HL-60 (cell line): ENCODE measurements at regions not wholly inside any gene's neighbourhood (a gene's known extent, or its start where the extent isn't known, plus 50 kb on each side); places are given as distances from the start of the nearest gene placed in this dataset.

Experiments used
- DNase-seq, 2 experiments: peaks; one replicate each; pipeline ENCODE4 v3.0.0-alpha.2; 2010 to 2020; ENCODE audit warnings: low read depth in 1 of 2, low spot score in 1 of 2
- H3K27ac ChIP-seq: fragments of 250-450 bp; sonication (Bioruptor Pico); replicated peaks from 2 replicates; pipeline ENCODE4 v1.5.1; 2020; ENCODE audit warnings: mild to moderate bottlenecking, moderate library complexity
- H3K27me3 ChIP-seq: fragments of 250-450 bp; sonication (Bioruptor Pico); 2 replicates; pipeline ENCODE4 v1.5.1; 2021; ENCODE audit warnings: mild to moderate bottlenecking, moderate library complexity; ENCODE audit not compliant: insufficient read depth, poor library complexity, severe bottlenecking
- H3K4me3 ChIP-seq: replicated peaks from 2 replicates; pipeline ENCODE4 v1.5.1; 2011; ENCODE audit warnings: mild to moderate bottlenecking, control low read depth, low read length; ENCODE audit not compliant: insufficient read depth
- CTCF ChIP-seq: IDR thresholded peaks from one replicate; pipeline ENCODE4 v1.5.1; 2011; ENCODE audit warnings: low read length, control low read depth, inconsistent platforms; ENCODE audit not compliant: insufficient read depth
- GABPA ChIP-seq: IDR thresholded peaks from 2 replicates; pipeline ENCODE4 v1.6.1; 2012; ENCODE audit warnings: low read depth
- POLR2AphosphoS5 ChIP-seq: IDR thresholded peaks from 2 replicates; pipeline ENCODE4 v1.6.1; 2012; ENCODE audit warnings: low read depth
- REST ChIP-seq: IDR thresholded peaks from 2 replicates; pipeline ENCODE4 v1.6.1; 2012; ENCODE audit warnings: low read depth; ENCODE audit not compliant: insufficient replicate concordance
- SPI1 ChIP-seq: IDR thresholded peaks from 2 replicates; pipeline ENCODE4 v1.6.1; 2012; ENCODE audit warnings: low read depth, mild to moderate bottlenecking, borderline replicate concordance

DNA sequence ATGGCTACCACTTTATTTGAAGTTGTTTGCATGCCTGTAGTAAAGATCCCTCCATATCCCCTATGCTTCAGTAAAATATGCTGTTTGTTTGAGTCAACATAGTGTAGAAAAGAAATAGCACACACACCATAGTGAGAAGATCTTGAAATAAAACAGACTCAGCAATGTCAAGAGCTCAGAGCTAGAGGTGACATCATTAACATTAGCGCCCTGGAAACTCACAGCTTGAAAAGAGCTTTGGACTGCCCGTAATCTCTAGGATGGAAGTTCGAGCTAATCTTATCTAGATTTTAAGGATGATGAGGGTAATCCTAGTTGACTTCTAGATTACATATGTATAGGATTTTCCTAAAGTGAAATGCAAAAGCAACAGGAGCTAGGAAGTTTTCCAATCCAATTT is 275.6 kb downstream of the SMARCA1 start:
- TF ChIP-seq POLR2AphosphoS5 (no peak), CTCF (no peak), GABPA (no peak), REST (no peak), SPI1 (no peak)
- no peak overlapping the region for H3K4me3 ChIP-seq
- H3K27ac ChIP-seq, result no peak overlapping the region
- H3K27me3 ChIP-seq, result no peaks in the 10 kb centered on the region
- DNase-seq, result no peak

DNA sequence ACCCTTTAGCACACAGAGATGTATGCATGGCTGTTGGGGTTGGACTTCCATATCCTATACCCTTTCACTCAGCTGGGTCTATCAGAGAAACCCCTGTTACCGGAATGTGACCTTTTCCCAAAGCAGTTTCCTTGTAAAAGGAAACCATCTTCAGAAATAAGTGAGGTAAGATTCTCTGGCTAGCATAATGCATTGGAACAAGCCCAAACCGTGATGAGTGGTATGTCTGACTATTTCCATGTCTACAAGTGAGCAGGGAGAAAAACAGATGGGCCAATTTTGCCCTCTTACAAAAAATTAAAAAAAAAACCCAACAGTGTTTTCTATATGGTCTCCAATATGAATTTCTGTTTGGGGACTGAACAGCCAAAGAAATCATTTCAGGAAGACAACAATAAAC is 283.9 kb downstream of the SMARCA1 start:
- no peaks in the 10 kb centered on the region for H3K27me3 ChIP-seq
- TF ChIP-seq CTCF (no peak), GABPA (no peak), REST (no peak), SPI1 (no peak), POLR2AphosphoS5 (no peak)
- no peak overlapping the region for H3K4me3 ChIP-seq
- DNase-seq, result no peak
- H3K27ac ChIP-seq, result no peak overlapping the region

DNA sequence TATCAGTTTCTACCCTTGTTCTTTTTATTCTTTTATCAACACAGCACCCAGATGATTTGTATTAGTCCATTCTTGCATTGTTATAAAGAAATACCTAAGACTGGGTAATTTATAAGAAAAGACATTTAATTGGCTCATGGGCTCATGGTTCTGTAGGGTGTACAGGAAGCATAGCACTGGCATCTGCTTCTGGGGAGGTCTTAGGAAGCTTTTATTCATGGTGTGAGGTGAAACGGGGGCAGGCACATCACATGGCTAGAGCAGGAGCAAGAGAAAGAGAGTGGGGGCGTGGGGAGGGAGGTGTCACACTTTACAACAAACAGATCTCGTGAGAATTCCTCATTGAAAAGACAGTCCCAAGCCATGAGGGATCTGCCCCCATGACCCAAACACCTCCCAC is 285.3 kb downstream of the SMARCA1 start:
- H3K27me3 ChIP-seq, result no peaks in the 10 kb centered on the region
- TF ChIP-seq REST (no peak), CTCF (no peak), GABPA (no peak), POLR2AphosphoS5 (no peak), SPI1 (no peak)
- DNase-seq, result no peak

More for the DNA sequence above, 285.3 kb downstream of the SMARCA1 start:
- Histone ChIP-seq H3K4me3 (no peak overlapping the region), H3K27ac (no peak overlapping the region)
